GM18507 (cell line): ENCODE measurements at regions not wholly inside any gene's neighbourhood (a gene's known extent, or its start where the extent isn't known, plus 50 kb on each side); places are given as distances from the start of the nearest gene placed in this dataset.

Source experiments
- DNase-seq: peaks from one replicate; pipeline ENCODE4 v3.0.0; 2011; ENCODE audit warnings: low read depth; ENCODE audit not compliant: insufficient read length; ENCODE audit errors: extremely low spot score
- FAIRE-seq: peaks from 2 replicates; lab custom pipeline; 2011; peaks lifted over from hg19 to GRCh38; lab: Jason Lieb, UNC

DNA sequence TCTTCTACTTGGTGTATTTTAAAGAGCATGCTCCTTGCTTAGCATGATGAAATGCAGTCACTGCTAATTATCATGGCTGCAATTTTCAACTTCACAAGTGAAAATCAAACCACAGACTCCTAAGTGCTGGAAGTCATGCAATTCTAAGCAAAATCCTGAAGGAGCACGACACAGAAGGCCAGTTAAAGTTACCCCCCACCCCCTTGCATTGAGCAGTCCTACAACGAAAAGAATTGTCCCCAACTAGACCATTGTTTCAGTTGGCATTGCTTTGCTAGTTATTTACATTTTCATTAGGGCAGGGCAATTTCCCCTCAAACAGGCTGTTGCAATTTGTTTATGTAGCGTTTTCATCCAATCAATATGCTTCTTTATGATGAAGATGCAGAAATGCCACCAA lies 321.2 kb downstream of the PCDH7 start:
- FAIRE-seq (no peak), DNase-seq (no peak)

DNA sequence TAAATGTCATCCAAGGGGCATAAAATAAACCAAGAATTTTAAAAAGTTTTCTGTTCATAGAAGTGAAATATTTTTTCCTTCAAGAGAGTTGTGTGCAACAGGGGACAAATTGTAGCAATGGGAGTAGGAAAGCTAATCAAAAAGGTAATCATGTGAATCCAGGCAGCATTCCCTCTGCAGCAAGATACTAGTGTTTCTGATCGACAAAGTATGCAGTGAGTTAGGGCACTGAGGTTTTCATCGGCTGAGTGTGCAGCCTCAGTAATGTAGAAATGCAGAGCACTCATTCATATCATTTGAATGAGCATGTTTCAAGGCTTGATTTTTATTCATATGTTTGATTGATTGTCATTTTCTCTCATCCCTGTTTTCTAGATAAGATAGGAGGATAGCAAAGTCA lies 321.7 kb downstream of the PCDH7 start:
- DNase-seq: no peak
- FAIRE-seq: no peak

DNA sequence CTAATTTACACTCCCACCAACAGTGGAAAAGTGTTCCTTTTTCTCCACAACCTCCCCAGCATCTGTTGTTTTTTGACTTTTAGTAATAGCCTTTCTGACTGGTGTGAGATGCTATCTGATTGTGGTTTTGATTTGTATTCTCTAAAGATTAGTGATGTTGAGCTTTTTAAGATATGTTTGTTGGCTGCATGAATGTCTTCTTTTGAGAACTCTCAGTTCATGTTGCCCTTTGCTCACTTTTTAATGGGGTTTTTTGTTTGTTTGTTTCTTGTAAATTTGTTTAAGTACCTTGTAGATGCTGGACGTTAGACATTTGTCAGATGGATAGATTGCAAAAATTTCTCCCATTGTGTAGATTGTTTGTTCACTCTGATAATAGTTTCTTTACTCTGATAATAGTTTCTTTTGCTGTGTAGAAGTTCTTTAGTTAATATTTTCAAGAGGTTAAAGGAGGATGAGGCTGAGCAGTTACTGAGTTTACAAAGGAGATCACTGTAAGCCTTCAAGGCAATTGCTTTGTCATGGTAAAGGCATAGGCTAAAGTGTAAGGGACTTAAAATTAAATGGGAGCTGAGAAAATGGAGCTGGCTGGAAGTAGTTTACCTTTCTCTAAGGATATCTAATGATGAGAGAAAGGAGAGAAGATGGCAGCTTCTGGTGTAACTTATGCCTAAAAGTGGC lies 323.4 kb downstream of the PCDH7 start:
- DNase-seq (no peak), FAIRE-seq (no peak)

DNA sequence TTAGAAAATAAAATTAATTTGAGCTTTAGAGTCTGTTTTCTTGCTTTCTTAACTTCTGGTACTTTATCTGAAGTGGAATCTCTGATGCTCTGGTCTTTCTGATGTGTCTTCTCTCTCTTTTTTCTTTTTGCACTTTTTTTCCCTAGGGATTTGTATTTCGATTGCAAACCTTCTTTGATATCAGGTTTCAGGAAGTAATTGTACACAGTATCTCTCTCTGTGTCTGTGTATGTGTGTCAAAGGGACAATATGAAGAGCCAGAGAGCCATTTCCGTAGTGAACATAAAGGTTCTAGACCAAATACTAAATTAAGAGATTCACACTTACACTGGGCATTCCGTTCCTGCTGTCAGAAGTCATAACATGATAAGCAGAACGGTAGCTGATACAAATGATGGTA lies 325.0 kb downstream of the PCDH7 start:
- FAIRE-seq: no peak
- no peak for DNase-seq

DNA sequence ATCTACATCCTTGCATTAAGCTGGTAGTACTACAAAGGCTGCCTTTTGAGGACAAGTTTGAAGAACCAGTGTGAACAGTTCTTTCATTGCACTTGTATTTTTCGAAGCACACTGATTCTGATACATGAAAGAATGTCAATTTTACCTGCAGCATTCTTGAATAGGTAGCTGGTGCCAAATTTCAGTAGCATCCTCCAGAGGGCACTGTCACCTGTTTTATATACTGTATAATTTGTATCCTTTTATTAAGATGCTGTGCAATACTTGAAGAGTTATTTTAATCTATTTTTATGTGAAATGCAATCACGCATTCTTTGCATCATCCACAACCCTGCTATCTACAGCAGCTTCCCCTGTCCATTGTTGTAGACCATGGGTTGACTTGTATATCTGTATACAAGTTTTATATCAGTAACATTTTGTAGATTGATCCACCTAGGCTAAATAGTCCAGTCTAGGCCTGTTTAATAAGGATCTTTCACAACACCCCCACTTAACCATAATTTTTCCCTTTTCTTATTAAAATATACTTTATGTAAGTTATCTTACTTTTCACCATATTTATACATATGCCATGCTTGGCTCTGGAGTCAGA lies 325.7 kb downstream of the PCDH7 start:
- no peak for DNase-seq
- FAIRE-seq: no peak

DNA sequence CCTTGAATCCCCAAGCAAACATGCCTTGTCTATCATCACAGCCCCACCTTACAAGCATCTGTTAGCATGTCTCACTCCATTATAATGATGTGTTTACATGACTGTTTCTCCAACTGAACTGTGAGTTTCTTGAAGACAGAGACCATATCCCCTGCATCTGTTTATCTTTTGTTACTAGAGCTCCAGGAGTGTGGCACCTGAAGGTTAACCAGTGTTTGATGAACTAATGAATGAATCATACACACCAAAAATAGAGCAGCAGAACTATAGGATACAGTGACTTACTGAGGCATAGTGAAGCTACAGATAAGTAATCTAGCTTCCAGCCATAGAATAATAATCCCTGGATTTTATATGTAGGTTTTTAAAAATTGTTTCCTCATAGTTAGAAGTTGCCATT lies 331.0 kb downstream of the PCDH7 start:
- FAIRE-seq: no peak
- DNase-seq: no peak

DNA sequence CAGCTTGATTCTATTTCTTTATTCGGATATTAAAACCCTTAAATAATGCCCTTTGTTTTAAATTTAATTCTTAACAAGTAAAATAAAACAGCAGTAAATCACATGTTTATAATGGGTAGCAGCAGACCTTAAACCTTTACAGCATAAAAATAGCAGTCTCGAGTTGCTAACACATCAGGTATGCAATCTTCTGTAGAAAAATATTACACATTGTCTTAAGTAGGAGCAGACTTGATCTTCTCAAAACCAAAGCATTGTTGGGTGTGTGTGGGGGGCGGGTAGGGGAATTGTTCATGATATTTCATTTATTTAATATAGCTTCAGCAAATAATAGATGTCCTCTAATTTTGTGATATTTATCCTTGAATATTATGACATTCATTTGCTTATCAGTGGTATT lies 331.4 kb downstream of the PCDH7 start:
- DNase-seq (no peak), FAIRE-seq (no peak)

DNA sequence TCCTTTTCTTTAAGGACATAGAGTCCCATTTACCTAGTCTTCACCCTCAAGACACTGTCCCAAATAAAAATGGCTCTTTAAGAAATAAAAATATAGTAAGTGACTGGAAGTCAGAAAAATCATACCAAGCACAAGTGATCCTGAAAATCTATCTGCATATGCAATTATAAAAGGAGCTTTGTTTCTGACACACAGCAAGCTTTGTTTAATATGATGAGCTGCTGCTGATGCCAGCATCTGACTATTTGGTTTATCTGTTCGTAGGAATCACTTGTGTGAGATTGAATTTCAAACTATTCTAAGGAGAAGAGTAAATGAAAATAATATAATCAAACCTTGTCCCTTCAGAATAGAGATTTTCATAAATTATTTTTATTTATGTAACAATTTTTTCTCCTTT lies 332.4 kb downstream of the PCDH7 start:
- no peak for FAIRE-seq

DNA sequence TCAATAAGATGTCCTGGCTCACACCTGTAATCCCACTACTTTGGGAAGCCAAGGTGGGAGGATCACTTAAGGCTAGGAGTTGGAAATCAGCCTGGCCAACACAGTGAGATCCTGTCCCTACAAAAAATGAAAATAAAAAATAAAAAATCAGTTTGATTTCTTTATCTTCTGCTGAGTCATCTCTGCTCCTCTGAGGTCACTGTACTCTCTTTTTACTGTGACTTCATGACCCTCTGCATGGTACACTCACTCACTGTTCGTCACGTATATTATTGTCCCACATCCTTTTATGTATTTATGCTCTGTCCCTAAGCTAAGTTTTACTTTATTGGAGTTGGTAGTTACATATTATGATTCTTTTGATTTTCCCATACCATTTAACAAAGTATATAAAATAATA lies 333.3 kb downstream of the PCDH7 start:
- DNase-seq (no peak), FAIRE-seq (no peak)

More for the DNA sequence above, 332.4 kb downstream of the PCDH7 start:
- no peak for DNase-seq

DNA sequence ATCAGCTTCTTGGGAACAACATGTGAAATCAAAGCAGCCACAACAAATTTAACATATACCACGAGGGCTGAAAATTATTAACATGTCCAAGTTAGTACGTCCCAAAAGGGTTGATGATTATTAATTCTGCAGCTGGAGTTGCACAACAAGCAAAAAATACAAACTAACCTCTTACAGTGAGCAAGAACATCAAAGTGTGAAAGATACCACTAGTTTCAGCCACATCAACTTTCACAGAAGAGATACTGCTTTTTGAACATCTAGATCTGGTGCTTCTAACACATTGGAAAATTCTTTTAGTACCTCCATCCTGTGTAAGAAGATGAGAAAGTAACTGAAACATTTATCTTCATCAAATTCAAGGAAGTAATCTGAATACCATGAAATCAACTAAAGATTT lies 334.1 kb downstream of the PCDH7 start:
- no peak for DNase-seq
- no peak for FAIRE-seq

DNA sequence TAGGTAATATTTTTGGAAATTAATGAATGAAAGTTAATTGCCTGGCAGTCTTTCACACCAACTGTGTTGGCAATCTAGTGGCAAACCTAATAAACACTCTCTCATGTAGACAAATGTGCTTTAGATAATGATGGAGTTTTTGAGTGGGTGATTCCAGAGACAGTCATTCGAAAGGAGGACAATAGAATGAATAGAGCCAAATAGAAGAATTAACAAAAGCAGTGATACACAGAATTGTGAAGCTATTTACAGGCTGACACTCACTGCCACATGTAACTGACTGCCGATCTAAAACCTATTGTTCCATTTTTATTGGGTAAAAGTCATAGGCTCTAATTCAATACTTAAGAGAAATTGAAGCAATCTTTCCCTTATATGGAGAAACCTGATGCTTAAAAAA lies 338.5 kb downstream of the PCDH7 start:
- FAIRE-seq: no peak
- DNase-seq: no peak

DNA sequence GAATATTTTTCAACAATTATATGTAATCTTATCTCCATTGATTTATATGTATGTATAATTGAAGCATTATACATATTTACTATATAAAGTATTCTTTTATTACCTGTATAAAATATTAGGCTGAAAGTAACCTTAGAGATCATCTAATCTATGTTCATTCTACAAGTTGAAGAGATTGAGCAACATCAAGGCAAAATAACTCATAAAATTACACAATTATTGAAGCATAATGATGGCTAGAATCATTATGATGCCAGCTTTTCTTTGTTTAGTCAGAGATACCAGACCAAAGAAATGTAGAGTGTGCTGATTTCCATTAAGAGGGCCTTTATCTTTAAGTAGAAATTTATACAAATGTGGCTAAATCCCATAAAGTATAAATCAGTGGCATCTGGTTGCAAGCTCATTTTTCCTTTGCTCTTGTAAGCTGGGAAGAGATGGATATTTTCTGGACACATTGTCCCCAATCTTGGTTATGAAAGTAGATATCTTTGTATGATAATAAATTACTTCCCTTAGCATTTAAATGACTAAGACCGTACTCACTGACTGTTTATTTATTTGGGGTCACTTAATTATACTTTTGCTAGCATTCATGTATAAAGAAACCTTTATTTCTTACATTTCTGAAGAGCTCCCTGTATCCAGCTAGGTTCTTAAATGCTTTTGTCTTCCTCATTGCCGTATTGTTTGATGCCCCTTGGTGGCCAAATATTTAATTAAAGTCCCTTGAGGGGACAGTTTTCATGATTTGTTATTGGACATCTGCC lies 339.8 kb downstream of the PCDH7 start:
- DNase-seq (no peak), FAIRE-seq (no peak)

DNA sequence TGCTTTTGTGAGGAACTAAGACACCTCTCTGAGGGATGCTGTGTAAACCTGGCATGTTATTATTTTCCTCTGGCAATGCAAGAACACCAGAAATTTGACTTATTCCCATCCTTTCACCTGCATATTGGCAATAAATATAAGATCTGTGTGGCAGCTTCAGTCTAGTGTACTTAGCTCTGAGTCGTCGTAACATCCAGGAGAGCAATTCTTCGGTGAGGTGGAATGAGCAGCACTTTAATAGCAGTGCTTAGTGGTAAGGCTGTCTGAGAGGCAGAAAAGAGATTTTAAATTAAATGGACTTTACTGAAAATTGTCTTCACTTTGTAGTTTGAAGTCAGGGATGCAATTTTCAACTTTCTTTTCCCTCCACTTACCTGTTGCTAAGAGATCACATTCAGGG lies 344.9 kb downstream of the PCDH7 start:
- no peak for FAIRE-seq

DNA sequence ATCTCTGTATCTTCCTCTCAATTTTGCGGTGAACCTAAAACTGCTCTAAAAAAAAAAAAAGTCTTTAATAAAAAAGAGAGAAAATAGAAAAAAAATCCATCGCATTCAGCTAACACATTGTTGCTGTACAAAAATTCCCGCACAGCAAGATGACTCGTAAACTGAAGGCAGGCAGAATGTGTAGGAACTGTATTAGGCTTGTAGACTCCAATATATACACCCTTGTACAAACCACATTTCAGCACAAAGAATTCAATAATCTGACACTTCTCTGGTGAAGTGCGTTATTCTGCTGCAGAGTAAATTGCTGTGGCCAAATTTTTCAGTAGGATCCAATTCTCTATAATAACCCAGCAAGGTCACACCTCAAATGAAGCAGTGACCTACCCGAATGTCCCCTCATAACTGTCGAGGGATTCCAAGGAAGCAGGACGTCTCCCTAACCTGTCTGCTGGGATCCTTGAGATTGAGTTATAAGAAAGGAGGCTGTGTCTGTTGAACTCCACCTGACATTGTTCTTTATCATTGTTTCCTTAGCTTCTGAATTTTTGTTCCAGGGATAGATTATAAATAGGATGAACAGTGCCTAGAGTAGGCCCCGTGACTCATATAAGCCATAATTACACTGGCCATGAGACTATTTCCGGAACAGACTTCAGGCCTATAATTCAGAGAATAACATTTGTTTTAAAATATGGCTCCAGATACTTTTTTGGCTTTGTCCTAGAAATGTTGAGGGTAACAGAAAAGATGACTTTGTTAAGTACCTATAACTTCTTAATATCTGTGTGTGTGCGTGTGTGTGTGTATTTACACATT lies 348.3 kb downstream of the PCDH7 start:
- DNase-seq (no peak), FAIRE-seq (no peak)

More for the DNA sequence above, 344.9 kb downstream of the PCDH7 start:
- DNase-seq: no peak

DNA sequence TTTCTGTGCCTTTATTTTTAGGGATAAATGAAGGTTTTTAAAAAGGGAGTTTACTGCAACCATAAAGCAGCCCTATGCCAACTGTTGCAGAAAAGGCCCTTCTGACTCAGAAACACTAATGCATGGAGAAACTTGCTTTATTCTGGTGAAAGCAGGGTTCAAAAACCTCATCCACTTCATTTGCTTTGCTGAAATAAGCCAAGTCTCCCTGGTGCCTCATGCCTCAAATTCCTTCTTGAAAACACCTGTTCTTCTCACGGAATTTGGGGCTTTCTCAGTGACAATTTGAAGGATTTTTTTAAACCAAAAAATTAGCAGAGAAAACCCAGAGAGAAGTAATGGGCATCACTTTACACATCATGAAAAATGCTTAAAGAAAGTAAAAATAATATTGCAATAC lies 349.0 kb downstream of the PCDH7 start:
- DNase-seq: no peak
- FAIRE-seq: no peak

DNA sequence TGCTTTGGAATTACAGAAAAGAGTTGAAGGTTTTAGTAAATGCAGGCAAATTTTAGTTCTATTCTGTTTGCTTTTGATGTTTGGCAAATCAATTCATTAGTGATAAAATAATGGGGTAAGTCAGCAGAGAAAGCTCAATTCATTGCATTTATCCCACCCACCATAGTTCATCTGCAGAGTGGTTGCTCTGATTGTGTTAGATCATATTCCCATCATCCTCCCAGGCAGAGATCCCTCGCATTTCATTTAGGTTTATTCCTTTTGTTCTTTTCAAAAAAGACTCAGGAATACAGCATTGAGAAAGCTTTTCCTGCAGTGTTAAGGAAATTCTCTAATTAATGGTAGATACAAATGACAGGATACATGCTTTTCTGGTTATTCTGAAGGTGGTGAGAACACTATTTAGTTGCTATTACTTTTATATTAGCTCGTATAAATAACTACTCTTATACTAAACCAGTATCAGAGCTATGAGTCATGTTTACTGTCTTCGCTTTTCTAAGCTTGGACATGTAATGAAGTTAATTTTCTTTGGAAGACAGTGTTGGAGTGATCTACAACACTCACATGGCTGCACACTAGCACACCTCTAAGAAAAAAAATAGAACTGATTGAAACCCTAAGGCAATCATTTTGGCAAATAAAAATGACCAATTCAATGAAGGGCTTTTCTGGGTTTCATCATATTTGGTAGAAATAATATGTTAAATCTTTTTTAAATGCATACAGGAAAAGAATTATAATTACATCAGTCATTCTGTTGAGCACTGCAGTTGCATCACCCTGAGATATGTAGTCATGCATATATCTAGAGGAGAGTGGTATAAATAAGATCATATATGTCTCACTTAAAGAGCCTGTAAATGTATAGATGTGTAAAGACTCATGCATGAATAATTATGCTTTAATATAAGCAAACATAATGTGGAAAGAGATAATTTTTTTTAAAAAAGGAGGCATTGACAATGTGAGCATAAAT lies 351.6 kb downstream of the PCDH7 start:
- DNase-seq (no peak), FAIRE-seq (no peak)

DNA sequence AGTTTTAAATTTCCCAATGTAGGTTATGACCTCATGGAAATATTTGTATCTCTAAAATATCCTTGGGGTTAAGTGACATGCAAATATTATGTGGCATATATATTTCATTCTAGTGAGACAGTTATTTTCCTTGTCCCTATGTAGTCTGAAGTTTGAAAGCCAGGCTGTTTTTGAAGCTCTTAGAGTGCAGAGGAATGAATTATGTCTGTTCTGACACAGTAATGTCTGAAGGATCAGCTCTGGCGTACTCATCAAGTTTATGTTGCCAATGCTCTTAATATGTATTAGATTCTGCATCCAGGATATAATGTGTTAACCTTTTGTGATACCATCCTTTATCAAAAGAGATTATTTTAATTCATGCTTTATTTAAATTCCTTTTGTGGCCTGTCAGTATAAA lies 355.8 kb downstream of the PCDH7 start:
- FAIRE-seq: no peak
- DNase-seq: no peak

DNA sequence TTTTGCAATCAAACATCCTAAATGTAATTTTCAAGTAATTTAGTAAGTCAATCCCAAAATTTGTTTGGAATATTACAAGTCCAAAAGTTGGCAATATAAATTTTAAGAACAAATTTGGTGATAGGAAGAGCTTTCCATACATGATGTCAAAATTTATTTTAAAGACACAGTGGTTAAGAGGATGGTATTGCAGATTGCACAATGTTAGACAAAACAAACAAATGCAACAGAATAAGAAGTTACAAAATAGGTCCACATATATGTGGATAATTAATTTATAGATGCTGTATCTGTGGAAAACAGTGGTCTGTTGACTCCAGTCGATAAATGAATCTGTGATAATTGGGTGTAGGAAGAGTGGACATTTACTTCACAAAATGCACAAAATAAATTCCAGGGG lies 358.5 kb downstream of the PCDH7 start:
- DNase-seq (no peak), FAIRE-seq (no peak)

DNA sequence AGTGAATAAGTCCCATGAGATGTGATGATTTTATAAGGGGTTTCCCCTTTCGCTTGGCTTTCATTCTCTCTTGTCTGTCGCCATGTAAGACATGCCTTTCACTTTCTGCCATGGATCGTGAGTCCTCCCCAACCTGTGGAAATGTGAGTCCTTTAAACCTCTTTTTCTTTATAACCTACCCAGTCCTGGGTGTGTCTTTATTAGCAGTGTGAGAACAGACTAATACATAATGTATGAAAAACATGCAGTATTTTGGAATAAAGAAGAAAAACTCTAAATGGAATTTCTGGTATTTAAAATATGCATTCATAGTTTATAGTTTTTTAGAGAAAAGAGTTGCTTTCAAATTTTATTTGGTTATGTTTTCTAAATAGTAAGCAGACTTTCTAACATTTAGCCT lies 360.7 kb downstream of the PCDH7 start:
- DNase-seq (no peak), FAIRE-seq (no peak)
